Embryonic facial prominence (tissue), 1 donor: ENCODE measurements at regions not wholly inside any gene's neighbourhood (a gene's known extent, or its start where the extent isn't known, plus 50 kb on each side); places are given as distances from the start of the nearest gene placed in this dataset.

Source experiments
- DNase-seq: peaks from one replicate; pipeline ENCODE4 v3.0.0-alpha.2; 2016; ENCODE audit errors: extremely low spot score

GRCh38 chr3:177300039-177300833, 103.0 kb upstream of the TBL1XR1 start:
- no peak for DNase-seq

GRCh38 chr3:177300842-177301241, 103.6 kb upstream of the TBL1XR1 start:
- no peak for DNase-seq

GRCh38 chr3:177306252-177306651, 109.0 kb upstream of the TBL1XR1 start:
- DNase-seq, result no peak

GRCh38 chr3:177307391-177307790, 110.1 kb upstream of the TBL1XR1 start:
- no peak for DNase-seq

GRCh38 chr3:177307826-177308225, 110.5 kb upstream of the TBL1XR1 start:
- no peak for DNase-seq

GRCh38 chr3:177308286-177308685, 111.0 kb upstream of the TBL1XR1 start:
- DNase-seq, result no peak

GRCh38 chr3:177308911-177309310, 111.6 kb upstream of the TBL1XR1 start:
- DNase-seq, result no peak

- DNase-seq, result no peak
These were observed 115.2 kb upstream of the TBL1XR1 start for GRCh38 chr3:177312491-177312890.

GRCh38 chr3:177314897-177315296, 117.6 kb upstream of the TBL1XR1 start:
- DNase-seq, result no peak

GRCh38 chr3:177317247-177317646, 120.0 kb upstream of the TBL1XR1 start:
- DNase-seq, result no peak

GRCh38 chr3:177318559-177318958, 121.3 kb upstream of the TBL1XR1 start:
- no peak for DNase-seq

- no peak for DNase-seq
These were observed 123.5 kb upstream of the TBL1XR1 start for GRCh38 chr3:177320765-177321247.

GRCh38 chr3:177321819-177322218, 124.5 kb upstream of the TBL1XR1 start:
- DNase-seq, result no peak

- no peak for DNase-seq
These were observed 125.6 kb upstream of the TBL1XR1 start for GRCh38 chr3:177322881-177323280.

- no peak for DNase-seq
These were observed 132.6 kb upstream of the TBL1XR1 start for GRCh38 chr3:177329854-177330253.

- no peak for DNase-seq
These were observed 133.5 kb upstream of the TBL1XR1 start for GRCh38 chr3:177330779-177331178.

GRCh38 chr3:177331203-177331835, 134.0 kb upstream of the TBL1XR1 start:
- DNase-seq, result no peak

GRCh38 chr3:177332955-177333354, 135.7 kb upstream of the TBL1XR1 start:
- DNase-seq, result no peak

- DNase-seq, result no peak
These were observed 136.5 kb upstream of the TBL1XR1 start for GRCh38 chr3:177333533-177334520.

GRCh38 chr3:177334803-177335202, 137.5 kb upstream of the TBL1XR1 start:
- DNase-seq, result no peak

- no peak for DNase-seq
These were observed 138.4 kb upstream of the TBL1XR1 start for GRCh38 chr3:177335728-177336127.

GRCh38 chr3:177336873-177337450, 139.7 kb upstream of the TBL1XR1 start:
- DNase-seq, result no peak
